PC-3 (cell line): ENCODE measurements at regions not wholly inside any gene's neighbourhood (a gene's known extent, or its start where the extent isn't known, plus 50 kb on each side); places are given as distances from the start of the nearest gene placed in this dataset.

Experiments used
- CTCF ChIP-seq: fragments of 300-600 bp; sonication (generic); conservative IDR thresholded peaks from 2 replicates; pipeline ENCODE4 v1.5.1; 2017; ENCODE audit warnings: antibody characterized with exemption, low read depth, mild to moderate bottlenecking, low read length
- EZH2 ChIP-seq: fragments of 300-600 bp; sonication (generic); IDR thresholded peaks from one replicate; pipeline ENCODE4 v1.6.1; 2017; ENCODE audit warnings: antibody characterized with exemption, mild to moderate bottlenecking, low read length; ENCODE audit not compliant: unreplicated experiment

GRCh38 chr2:199535445-199536177 lies 77.9 kb upstream of the SATB2 start:
- TF ChIP-seq CTCF: no peak
- no peak for TF ChIP-seq EZH2
